CD4-positive, alpha-beta T cell treated with Interleukin-2 at 100 ng/mL for 4 hours (primary cell): ENCODE measurements at regions not wholly inside any gene's neighbourhood (a gene's known extent, or its start where the extent isn't known, plus 50 kb on each side); places are given as distances from the start of the nearest gene placed in this dataset.

ENCODE experiments used
- DNase-seq: peaks from one replicate; pipeline ENCODE4 v3.0.0-alpha.2; 2020; ENCODE audit warnings: low spot score

DNA sequence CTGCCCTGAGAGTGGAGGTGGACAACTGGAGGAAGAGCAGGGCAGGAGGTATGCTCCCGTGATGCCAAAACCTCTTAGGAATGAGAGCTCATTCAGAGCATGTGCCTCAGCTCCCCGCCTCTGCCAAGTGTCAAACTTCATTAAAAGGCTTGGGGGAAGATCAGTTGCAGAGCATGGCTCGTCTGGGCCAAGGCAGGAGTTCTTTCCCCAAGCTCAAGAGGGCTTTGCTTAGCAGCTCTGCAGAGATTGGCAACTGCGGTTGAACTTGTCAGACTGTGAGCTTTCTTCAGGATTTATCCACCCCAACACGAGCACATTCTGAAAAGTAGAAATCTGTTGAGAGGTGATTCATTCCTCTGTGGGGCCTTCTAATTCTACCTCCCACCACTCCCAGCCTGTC is 248.1 kb downstream of the HS3ST3A1 start:
- DNase-seq: no peak

DNA sequence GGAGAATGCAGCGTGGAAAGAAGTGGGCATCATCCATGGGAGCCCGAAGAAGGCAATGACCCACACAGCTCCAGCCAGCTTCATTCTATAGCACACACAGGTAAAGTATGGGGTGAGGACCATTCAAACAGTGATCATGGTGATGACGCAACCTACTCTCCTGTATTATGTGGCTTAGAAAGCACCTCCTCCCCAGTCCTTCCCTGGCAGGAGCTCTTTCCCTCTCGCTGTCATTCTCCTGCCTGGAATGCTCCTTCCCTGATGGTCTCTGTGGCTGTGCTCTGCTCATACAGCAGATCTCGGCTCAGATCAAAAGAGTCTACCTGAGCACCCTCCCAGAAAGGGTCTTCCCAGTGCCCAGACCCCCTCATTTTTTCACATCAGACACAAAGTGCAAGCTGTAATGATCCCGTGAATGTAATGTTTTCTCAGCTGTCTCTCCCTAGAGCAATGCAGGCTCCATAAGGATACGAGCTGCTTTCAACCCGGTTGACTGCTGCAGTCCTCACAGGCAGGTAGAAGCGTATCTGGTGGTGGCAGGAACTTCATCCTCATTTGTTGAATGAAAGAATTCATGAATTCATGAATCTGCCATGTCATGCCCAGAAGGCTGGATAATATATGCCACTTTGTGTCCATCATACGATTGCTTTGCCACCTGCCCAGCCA is 248.8 kb downstream of the HS3ST3A1 start:
- no peak for DNase-seq

DNA sequence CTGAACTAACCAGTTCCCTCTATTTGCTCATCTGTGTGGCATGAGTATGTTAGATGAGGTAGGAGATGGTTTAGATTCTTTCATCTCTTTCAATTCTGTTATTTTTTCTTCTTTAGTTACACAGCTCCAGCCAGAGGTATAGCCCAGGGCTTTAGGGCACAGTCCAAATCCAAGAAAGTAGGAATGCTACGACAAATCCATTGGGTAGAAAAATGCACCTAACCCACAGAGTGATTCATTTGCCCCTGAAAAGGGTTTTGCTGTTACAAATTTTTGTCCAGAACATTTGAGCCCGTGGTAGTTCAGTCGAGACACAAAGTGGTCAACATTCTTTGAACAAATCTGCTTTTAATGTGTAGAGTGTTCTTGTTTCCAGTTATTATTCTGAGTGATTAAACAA is 250.7 kb downstream of the HS3ST3A1 start:
- DNase-seq: no peak

DNA sequence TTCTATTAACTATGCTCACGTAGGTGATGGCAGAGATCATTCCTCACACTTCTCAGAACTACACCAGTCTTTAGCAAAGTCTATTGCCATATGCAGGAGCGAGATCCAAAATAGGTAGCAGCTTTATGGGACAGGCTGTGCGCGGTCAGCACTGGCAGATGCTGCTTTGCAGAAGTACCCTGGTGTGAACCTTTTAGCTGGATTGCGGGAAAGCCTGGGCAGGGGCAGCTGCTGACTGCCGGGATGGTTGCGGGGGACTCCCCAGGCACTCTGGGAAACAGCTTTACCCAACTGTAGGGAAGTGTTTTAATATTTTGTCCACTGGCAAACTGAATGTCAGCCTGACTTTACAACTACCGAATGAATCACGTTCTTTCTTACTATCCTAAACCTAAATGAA is 251.3 kb downstream of the HS3ST3A1 start:
- DNase-seq: no peak

DNA sequence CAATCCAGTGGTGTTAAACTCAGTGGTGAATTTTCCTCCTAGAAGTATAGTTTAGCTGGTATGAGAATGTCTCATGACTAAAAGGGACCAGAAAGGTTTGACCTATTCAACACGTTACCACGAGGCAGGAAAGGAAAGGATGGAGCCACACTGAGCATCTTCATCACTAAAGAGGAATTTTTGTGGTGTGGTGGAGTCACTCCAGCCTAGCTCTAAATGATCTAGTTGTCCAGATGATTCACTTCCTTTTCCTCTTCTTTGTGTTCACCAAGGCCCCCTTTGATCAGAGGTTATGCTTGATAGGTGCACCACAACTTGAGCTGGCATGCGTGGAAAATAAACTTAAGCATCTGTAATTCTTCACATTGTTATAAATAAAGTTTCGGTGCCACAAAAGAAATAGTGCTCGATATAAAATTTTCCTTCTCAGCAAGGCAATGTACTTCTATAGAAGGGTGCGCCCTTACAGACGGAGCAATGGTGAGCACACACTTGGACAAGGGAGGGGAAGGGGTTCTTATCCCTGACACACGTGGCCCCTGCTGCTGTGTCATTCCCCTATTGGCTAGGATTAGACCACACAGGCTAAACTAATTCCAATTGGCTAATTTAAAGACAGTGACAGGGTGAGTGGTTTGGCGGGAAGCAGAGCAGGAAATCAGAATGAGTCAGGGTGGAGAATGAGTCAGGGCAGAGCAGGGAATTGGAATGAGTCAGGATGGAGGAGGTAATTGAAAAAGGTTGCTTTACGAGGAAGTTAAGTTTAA is 254.6 kb downstream of the HS3ST3A1 start:
- DNase-seq: no peak

DNA sequence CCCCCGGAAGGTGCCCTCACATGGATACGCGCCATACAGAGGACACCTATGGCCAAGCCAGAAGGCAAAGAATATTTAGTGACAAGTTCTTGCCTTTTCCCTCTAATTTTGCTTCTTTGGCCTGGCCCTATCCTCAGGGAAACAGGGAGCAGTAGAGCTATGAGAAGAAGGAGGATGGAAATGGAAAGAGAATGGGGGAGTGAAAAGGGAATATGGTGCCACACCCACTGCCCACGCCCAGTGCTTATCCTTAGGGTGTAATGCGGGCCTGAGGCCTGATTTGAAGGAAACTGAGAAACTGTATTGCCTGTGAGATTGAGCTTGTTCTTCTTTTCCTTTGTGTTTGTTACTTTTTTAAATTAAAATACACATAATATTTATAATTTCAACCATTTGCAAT is 255.1 kb downstream of the HS3ST3A1 start:
- no peak for DNase-seq

DNA sequence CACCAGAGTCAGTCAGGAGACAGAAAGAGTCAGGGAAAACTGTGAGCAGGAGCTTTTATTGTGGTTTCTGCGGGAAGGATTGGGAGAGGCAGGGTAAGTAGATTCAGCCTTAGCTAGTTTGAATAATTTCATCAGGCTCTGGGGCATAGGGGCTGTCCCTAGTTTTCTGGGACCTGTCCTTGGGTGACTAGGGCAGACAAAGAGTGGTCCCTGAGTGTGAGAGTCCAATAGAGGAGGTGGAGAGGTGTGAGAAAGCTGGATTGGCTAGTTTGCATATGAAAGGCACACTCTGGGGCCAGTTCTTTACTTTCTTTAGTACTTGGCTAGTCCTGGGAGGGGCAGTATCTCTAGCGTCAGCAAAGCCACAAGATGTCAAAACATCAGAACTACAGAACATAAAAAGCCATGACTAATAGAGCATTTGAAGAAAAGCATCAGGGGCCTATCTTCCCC is 255.6 kb downstream of the HS3ST3A1 start:
- DNase-seq: no peak

DNA sequence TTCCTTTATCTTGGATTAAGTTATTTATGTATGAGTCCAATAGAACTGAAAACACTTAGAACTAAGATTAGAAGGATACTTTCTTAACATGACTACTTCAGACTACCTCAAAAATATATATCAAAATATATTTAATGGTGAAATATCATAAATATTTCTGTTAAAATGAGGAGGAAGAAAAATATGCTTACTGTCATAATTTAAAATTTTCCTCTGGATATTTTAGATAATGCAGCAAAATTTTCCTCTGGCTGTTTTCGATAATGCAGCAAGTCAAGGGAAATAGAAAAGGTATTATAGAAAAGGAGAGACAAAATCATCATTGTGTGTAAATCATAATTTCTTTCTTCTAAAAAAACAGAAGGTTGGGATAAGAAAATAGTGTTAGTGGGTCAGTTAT is 263.3 kb downstream of the HS3ST3A1 start:
- DNase-seq: no peak

DNA sequence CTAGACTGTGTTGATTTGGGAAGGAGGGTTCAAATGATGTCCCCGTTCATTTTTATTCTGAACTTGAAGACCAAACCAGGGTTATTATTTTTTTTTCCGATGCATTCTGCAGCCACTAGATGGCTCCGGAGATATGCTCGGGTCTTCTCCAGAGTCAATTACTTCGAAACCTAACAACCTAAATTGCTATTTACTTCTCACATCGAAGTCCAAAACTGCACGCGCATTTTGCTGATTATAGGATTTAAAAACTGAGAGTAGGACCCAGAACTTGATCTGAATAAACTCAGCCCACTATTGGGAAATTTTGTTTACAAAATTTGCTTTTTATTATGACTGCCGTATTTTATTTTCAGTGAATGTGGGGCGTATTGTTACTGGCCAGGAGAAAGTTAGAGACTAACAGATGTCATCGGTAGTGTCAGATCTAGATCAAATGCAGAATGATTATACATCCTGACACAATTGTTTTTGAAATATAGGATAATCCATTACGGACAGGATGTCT is 263.8 kb downstream of the HS3ST3A1 start:
- peak; percentile 13 for DNase-seq

DNA sequence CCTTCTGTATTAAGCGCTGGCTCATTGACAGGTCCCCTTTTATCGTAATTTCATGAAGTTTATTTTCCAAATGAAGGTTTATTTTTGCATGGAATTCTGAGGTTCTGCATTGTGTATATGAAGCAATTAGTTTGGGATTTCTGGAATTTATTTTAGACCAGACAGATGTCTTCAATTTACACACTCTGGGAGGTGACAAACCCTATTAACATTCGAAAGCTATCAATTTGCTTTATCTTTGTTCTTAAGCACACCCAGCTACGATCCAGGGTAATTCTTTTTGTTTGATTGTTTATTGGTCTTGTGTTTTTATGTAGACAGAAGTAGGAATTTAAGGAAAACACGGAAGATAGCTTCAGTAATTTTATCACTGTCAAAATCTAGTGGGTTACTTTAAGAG is 264.6 kb downstream of the HS3ST3A1 start:
- DNase-seq: no peak

DNA sequence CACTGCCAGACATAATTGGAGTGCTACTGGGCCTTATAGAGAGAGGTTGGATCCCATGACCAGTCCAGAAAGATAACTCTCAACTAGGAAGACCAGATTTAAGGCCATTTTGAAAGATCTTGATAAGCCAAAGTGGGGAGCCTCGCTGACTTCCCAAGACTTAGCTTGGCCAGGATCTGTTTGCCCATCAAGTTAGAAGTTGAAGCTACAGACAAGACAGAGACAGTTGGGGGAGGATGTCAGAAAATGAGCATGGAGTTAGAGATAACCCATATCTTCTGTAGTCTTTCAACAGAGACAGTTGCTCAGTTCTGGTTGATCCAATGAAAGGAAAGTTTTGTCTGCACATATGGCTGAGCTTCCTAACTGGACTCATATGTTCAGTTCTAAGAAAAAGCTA is 267.4 kb downstream of the HS3ST3A1 start:
- no peak for DNase-seq

DNA sequence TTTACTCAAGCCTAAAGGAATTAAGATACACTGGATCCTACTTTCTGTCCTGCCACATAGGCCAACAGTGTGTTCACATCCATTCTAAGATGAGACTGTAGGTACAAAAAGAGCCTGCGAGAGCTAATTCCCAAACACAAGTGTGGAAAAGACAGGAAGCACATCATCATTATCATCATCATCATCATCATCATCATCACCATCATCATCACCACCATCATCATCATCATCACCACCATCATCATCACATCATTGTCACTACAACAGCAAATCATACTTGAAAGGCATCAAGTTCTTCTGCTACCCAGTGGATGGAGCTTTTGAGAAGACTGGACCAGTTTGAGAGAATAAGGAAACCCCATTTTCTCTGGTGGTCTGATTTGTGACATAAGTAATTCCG is 268.1 kb downstream of the HS3ST3A1 start:
- DNase-seq: no peak

DNA sequence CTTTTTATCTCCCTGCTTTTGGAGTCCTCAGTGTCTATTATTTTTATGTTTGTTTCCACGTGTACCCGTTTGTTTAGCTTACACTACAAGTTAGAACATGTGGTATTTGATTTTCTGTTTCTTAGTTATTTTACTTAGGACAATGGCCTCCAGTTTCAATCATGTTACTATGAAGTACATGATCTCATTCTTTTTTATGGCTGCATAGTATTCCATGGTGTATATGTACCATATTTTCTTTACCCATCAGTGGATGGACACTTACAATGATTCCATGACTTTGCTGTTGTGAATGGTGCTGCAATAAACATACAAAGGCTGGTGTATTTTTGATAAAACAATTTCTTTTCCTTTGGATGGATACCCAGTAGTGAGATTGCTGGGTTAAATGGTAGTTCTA is 269.5 kb downstream of the HS3ST3A1 start:
- no peak for DNase-seq

DNA sequence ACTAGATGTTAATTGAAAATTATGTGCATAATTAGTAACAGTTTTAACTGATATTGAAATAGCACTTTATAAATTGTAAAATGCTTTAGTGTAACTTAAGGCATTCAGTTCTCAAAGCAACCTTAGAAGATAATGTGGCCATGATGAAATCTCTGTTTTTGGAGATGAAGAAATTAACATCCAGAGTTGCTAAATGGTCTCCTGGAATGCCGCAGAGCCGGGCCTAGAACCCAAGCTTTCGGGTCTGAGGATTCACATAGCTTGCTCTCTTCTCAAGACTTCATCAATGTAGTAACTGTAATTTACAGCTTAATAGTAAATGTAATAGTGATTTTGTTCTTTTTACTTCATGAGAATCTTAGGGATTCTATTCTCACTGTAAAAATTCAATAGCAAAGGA is 272.3 kb downstream of the HS3ST3A1 start:
- no peak for DNase-seq

DNA sequence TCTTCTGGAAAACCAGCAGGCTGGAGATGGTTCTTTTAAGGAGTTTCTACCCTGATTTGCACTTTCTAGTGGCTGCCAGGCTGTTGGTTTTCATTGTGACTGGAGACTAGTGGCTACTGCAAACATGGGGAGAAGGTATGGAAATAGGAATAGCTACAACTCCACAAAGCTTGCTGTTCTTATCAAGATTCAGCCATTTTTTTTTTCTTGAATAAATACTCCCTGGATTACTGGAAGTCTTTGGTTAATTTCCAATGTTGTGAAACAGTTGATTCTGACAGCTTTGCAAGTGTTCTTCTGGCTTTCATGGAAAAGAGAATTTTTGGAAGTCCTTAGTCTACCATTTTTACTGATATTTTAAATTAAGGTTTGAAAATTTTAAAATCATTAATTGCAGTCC is 277.7 kb downstream of the HS3ST3A1 start:
- DNase-seq: no peak

DNA sequence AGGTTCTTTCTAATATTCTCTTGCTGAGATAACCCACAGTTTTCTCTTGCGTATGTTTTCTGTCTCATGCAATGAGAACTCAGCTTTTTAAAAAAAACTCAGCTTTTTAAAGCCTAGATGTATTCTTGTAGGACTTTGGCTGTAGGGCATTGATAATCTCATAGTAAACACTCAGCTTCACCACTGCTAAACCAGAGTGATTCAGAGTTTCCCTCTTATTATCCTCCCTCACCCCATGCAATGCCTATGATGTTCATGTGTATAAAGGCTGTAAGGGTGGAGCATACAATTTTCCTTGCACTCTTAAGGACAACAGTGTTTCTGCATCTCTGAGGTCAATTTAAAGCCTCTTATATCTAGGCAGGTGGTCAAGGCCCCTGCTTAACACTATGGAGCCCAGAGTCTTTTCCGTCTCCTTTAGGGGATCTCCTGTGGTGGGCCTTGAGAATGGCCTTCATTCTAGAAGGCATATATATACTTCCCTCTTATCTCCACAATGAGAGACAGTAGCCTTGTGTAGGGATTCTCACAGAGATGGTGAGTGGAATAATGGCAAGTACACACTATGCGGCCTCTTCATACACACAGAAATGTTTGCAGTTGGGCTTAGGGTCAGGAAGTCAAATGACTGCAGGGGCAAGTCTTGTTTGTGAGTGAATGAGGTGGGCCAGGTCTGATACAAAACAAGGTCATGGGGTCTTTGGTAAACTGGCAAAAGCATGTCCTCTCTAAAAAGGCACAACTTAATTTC is 279.6 kb downstream of the HS3ST3A1 start:
- no peak for DNase-seq

DNA sequence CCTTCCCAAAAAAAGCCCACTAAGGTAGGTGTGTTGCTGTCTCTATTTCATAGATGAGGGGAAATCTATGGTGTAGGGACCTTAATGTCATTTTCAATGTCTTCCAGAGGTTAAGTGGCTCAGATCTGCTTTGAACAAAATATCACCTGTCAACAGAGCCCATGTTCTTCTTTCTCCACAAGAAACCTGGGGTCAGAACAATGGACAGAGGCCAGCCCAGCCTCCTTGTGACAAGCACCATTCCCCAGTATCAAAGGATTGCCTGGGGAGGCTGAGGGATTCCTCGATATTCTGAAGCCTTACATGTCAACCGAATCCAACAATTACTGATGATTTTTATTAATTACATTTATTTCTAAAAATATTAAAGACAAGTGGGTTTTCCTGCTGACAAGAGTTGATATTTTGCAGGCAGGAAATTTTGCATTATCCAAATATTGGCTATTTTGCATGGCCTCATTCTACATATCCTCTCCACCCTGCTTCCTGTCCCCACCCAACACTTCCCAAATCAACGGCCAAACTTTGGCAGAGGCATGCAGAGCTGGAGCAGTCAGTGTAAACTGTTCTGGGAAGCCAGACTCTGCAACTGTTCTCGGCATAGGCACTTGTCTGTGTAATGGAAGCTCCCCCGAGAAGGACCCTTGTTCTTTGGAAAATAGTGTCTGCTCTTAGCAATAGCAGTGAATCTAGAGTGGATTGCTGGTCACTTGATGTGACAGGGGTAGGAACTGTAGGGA is 281.5 kb downstream of the HS3ST3A1 start:
- no peak for DNase-seq

DNA sequence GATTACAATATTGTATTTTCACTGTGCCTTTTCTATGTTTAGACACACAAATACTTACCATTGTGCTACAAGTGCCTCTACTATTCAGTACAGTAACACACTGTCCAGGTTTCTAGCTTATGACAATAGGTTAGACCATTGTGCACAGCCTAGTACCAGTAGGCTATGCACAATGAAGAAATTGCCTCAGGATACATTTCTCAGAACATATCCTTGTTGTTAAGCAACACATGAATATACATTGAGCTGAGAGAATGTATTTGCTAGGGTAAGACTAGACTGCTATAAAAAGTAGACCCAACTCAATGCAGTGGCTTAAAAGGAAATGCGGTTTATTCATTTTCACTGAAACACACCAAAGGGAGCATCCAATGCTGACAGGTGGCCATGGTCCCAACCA is 285.1 kb downstream of the HS3ST3A1 start:
- no peak for DNase-seq

DNA sequence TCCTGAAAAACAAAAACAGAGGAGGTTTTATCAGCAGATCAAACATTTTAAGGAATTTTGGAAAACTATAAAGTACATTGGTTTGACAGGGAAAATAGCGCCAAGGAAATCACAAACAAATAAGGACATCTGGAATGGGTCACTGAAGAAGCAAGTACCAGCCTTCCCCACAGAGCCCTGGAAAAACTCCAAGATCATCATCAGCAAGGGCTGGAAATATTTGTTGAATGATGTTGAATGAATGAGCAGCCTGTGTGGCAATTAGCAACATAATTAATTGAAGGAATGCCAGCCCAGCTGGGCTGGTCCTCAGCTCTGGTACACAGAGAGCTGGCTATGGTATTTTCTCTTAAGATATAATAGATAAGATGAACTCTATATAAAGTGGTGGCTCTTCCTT is 290.4 kb downstream of the HS3ST3A1 start:
- DNase-seq: no peak

DNA sequence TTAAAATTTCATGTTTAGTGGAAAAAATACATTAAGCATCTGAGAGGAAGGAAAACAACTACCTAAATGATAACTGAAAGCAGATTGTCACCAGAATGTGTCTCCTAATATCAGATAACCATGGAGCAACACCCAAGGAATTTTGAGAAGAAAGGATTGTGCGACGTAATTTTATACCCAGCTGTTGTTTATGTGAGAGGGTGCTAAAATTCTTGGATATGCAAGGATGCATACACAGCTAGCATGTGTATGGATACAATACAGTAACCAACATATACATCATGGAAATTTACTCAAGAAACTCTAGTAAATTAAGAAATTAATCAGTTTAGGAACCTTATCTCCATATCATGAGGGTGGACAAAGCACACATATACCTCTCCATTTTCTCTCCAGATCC is 290.9 kb downstream of the HS3ST3A1 start:
- no peak for DNase-seq

DNA sequence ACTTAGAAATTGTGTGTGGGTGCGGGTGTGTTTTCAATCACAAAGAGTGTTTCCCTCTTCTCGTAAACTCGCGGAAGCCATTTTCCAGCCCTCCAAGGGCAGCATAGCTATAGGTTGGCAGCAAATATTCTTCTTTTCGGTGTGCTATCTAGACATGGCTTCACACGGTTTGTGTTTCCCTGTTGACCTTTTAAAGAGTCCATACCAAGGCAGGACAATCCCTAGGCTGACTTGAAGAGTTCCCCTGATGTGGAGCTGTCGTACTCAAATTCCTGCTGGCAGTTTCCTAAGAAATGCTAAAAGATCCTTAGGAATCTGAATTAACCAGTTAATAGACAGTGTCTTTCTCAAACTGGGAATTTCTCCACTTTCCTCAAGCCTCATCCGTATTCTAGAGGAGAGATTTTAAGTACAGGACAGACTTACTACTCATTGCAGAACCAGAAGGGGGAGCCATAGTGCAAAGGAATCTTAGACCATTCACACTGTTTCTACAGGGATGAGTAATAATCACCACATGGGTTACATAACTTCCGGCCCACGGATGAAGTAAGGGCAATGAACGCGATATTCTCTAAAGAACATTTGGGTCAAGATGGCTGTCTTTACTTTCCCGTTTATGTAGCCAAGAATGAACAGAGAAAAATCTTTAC is 288.6 kb upstream of the ELAC2 start:
- no peak for DNase-seq

DNA sequence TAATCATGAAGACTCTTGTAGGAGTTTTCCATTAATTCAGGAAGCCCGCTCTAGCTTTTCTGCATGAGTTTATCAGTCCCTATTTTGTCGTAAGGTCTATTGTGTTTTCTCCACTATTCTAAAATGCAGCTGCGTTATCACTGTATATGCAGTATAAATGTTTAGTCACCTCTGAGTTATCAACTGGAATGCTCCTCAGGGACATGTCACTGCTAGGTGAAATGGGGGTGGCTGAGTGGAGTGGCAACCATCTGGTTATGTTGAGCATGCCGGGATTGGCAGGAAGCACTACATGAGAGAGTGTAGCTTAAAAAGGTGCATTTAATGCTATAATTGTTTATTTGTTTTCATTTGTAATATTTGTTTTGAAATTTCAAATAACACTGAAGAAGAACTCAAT is 285.2 kb upstream of the ELAC2 start:
- no peak for DNase-seq
